ENCODE measurements at regions not wholly inside any gene's neighbourhood (a gene's known extent, or its start where the extent isn't known, plus 50 kb on each side); places are given as distances from the start of the nearest gene placed in this dataset.
A peak's percentile ranks its signal among the peaks of the same experiment; 100 is the strongest.

DNA sequence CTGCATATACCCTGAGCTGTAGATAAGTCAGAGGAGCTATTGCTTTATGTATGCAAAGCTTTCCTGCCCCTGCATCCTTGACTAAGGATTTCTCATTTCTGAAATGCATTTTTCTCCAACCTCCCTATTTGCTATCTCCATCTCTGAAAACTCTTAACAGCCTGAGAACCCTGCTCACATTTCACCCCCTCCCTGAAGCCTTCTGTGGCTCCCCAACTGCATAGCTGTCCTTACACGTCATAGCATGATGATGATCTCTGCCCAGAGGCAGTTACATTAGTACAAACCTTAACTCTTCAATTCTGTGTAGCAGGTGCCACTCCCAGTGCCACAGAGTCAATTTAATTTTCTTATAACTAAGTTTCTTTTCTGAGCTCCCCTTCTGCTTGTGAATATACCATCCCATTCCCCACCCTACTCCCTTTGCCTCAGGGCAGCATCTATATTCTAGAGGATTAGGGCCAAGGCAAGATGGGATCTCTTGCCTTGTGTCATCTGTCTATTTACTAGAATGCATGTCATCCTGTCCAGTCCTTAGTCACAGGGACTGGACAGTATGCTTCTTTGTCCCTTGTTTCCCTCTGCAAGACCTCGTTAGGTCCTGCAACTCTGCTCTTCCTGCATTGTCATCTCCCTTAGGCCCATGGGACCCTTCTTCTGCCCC lies 149.7 kb upstream of the SPRY4 start:
- no peak for DNase-seq
- Histone ChIP-seq H3K9me3 (ENCODE audit: severe bottlenecking) (peaks cover 6% of the 10 kb centered on the region), H3K27me3 (ENCODE audit: insufficient read depth, low read depth, severe bottlenecking) (no peaks in the 10 kb centered on the region), H3K4me3 (ENCODE audit: low read depth, low read length) (no peak overlapping the region), H3K27ac (no peak overlapping the region), H3K36me3 (no peaks in the 10 kb centered on the region)
- TF ChIP-seq, protein P1, sequence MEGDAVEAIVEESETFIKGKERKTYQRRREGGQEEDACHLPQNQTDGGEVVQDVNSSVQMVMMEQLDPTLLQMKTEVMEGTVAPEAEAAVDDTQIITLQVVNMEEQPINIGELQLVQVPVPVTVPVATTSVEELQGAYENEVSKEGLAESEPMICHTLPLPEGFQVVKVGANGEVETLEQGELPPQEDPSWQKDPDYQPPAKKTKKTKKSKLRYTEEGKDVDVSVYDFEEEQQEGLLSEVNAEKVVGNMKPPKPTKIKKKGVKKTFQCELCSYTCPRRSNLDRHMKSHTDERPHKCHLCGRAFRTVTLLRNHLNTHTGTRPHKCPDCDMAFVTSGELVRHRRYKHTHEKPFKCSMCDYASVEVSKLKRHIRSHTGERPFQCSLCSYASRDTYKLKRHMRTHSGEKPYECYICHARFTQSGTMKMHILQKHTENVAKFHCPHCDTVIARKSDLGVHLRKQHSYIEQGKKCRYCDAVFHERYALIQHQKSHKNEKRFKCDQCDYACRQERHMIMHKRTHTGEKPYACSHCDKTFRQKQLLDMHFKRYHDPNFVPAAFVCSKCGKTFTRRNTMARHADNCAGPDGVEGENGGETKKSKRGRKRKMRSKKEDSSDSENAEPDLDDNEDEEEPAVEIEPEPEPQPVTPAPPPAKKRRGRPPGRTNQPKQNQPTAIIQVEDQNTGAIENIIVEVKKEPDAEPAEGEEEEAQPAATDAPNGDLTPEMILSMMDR (IDR thresholded peaks at IDR 0.05; ENCODE audit: low read depth, low read length) = no peak

DNA sequence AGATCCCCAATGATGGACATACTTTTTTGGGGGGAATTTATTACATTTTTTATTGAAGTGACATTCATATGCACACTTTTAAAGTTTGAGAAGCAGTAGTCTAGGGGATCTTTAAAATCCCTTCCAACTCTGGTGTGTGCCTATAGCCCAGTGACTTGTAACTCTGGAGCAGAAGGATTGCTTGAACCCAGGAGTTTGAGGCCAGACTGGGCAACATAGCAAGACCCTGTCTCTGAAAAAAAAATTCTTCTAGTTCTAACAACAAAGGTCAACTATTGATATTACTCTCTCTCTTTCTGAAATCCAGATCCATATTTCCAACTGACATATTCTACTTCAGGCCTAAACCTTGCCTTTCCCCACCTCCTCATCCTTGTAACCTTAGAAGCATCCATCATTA lies 148.2 kb upstream of the SPRY4 start:
- no peak for DNase-seq
- no peaks in the 10 kb centered on the region for H3K9me3 ChIP-seq (ENCODE audit: severe bottlenecking)
- H3K36me3 ChIP-seq = no peaks in the 10 kb centered on the region
- H3K27me3 ChIP-seq (ENCODE audit: insufficient read depth, low read depth, severe bottlenecking) = no peaks in the 10 kb centered on the region
- H3K4me3 ChIP-seq (ENCODE audit: low read depth, low read length) = no peak overlapping the region
- TF ChIP-seq, protein P1 (IDR thresholded peaks at IDR 0.05; ENCODE audit: low read depth, low read length) = no peak
- H3K27ac ChIP-seq = no peak overlapping the region

DNA sequence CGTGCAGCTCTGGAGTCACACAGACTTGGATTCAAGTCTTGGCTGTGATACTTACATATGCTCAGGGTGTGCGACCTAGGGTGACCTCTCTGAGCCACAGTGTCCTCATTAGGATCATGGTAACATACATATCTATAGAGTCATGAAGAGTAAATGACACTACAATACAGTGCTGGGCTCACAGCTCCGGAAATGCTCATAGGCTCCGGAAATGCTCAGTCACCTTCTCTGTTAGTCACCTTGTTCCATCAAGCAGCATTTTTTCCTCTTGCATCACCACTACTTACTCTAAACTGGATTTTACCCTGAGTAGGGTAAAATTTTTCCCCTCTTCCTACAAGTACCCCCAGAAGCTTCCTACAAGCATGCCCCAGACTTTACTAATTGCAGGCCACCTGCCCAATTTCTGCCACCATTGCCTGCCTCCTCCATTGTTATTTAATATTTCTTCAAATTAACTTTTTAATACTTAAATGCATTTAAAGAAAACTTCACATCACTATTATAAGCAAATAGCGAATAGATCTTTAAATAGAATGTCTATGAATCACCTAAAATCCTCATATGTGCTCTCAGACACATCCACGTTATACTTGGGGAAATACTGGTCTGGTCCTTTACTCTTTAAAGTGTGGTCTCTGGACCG lies 147.6 kb upstream of the SPRY4 start:
- TF ChIP-seq, protein P1 (IDR thresholded peaks at IDR 0.05; ENCODE audit: low read depth, low read length) = no peak
- no peak for DNase-seq

DNA sequence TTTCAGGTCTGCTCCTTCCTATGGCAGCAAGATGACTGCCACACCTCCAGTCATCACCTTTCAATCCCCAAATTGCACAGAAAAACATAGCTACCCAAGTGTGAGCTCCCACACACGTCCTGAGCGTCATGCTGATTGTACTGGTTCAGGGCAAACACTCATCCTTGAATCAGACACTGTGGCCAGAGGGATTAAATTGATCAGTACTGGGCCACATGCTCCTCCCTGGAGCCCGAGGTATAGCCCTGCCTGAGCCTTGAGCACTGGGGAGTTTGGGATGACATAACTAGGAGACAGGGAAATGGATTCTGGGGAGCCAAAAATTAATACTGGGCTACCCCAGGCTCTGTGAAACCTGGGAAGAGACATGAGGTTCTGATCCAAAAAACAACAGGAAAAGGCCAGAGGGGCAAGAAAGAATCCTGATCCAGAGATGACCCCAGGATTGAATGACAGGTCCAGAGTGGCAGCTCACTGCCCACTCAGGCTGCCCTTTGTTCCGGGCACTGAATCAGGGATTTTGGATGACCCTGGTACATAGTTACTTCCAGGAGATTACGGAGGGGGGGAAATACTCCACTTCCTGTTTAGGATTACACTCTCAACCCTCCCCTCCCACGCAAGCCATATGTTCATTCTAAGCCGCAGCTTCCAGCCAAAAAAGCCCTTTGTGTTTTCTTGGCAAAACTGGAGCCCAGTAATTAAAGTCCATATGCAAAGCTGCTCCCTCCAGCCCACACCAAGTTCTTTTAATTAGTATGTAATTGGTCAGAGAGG lies 141.6 kb upstream of the SPRY4 start:
- Histone ChIP-seq H3K4me3 (ENCODE audit: low read depth, low read length) (peak overlapping the region; percentile 20), H3K9me3 (ENCODE audit: severe bottlenecking) (no peaks in the 10 kb centered on the region), H3K27me3 (ENCODE audit: insufficient read depth, low read depth, severe bottlenecking) (no peaks in the 10 kb centered on the region), H3K27ac (peak overlapping the region; percentile 88), H3K36me3 (no peaks in the 10 kb centered on the region)
- TF ChIP-seq, protein P1 (IDR thresholded peaks at IDR 0.05; ENCODE audit: low read depth, low read length) = no peak
- DNase-seq = peak; percentile 82

More for the DNA sequence above, 147.6 kb upstream of the SPRY4 start:
- Histone ChIP-seq H3K36me3 (no peaks in the 10 kb centered on the region), H3K9me3 (ENCODE audit: severe bottlenecking) (no peaks in the 10 kb centered on the region), H3K4me3 (ENCODE audit: low read depth, low read length) (no peak overlapping the region), H3K27ac (no peak overlapping the region), H3K27me3 (ENCODE audit: insufficient read depth, low read depth, severe bottlenecking) (no peaks in the 10 kb centered on the region)

DNA sequence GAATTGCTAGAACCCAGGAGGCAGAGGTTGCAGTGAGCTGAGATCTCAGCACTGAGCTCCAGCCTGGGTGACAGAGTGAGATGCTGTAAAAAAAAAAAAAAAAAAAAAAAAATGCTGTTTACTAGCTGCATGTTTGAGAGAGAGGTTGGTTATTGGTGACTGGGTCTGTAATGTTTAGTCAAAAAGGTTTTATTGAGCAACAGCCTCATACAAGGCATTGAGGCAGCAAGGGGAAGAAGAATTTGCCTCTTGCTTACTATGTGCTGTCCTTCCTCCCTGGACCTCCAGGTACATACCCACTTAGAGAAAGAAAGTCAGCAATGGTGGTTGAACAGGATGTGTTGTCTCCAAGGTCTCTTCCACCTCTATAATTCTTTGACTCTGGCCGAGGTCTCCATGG lies 140.7 kb upstream of the SPRY4 start:
- DNase-seq = no peak
- no peak overlapping the region for H3K4me3 ChIP-seq (ENCODE audit: low read depth, low read length)
- TF ChIP-seq, protein P1 (IDR thresholded peaks at IDR 0.05; ENCODE audit: low read depth, low read length) = no peak
- H3K9me3 ChIP-seq (ENCODE audit: severe bottlenecking) = no peaks in the 10 kb centered on the region
- H3K27ac ChIP-seq = peak overlapping the region; percentile 88
- no peaks in the 10 kb centered on the region for H3K36me3 ChIP-seq
- H3K27me3 ChIP-seq (ENCODE audit: insufficient read depth, low read depth, severe bottlenecking) = no peaks in the 10 kb centered on the region
